MM.1S (cell line): ENCODE measurements at regions not wholly inside any gene's neighbourhood (a gene's known extent, or its start where the extent isn't known, plus 50 kb on each side); places are given as distances from the start of the nearest gene placed in this dataset.

ENCODE experiments used
- CTCF ChIP-seq: fragments of 300-600 bp; sonication (generic); IDR thresholded peaks from 2 replicates; pipeline ENCODE4 v1.5.1; 2016; ENCODE audit warnings: antibody characterized with exemption, low read length, mixed read lengths
- EZH2 ChIP-seq: fragments of 300-600 bp; sonication (generic); optimal IDR thresholded peaks from 2 replicates; pipeline ENCODE3; 2017; ENCODE audit warnings: low read depth, mild to moderate bottlenecking, antibody characterized with exemption, low read length, mixed read lengths
- EZH2phosphoT487 ChIP-seq: fragments of 300-600 bp; sonication (generic); IDR thresholded peaks from 2 replicates; pipeline ENCODE4 v1.6.1; 2018; ENCODE audit warnings: antibody characterized with exemption, low read length

GRCh38 chr17:69762766-69763165, 312.3 kb upstream of the KCNJ16 start:
- TF ChIP-seq CTCF (no peak), EZH2phosphoT487 (no peak), EZH2 (no peak)
